ENCODE measurements at regions not wholly inside any gene's neighbourhood (a gene's known extent, or its start where the extent isn't known, plus 50 kb on each side); places are given as distances from the start of the nearest gene placed in this dataset.

DNA sequence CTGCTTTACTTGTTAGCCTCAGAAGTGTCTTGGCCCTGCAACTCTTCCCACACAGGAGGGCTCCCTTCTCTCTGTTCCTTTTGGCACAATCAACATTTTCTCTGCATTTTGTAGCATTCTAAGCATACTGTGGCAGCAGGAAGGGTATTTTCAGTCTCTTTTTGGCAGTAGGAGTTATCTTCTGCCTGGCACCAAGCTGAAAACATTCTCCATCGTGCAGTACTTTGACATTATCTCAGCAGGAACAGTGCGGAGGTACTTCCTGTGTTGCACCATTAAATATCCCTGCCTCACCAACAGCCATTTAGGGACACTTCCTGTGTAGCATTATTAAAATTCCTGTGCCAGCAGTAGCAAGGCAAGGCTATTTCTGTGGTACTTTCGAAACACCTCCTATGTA lies 233.2 kb upstream of the SEMA6D start:
- TF ChIP-seq, protein P1, sequence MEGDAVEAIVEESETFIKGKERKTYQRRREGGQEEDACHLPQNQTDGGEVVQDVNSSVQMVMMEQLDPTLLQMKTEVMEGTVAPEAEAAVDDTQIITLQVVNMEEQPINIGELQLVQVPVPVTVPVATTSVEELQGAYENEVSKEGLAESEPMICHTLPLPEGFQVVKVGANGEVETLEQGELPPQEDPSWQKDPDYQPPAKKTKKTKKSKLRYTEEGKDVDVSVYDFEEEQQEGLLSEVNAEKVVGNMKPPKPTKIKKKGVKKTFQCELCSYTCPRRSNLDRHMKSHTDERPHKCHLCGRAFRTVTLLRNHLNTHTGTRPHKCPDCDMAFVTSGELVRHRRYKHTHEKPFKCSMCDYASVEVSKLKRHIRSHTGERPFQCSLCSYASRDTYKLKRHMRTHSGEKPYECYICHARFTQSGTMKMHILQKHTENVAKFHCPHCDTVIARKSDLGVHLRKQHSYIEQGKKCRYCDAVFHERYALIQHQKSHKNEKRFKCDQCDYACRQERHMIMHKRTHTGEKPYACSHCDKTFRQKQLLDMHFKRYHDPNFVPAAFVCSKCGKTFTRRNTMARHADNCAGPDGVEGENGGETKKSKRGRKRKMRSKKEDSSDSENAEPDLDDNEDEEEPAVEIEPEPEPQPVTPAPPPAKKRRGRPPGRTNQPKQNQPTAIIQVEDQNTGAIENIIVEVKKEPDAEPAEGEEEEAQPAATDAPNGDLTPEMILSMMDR (conservative IDR thresholded peaks at IDR 0.05; ENCODE audit: low read depth, low read length) = no peak
- TF ChIP-seq POLR2A (IDR thresholded peaks at IDR 0.05; ENCODE audit: low read depth, low read length) (no peak), MAFK (IDR thresholded peaks at IDR 0.05; ENCODE audit: low read depth, low read length) (no peak), RFX5 (IDR thresholded peaks at IDR 0.05; ENCODE audit: low read depth, low read length) (no peak), NFE2L2 (IDR thresholded peaks at IDR 0.05; ENCODE audit: low read depth, low read length) (no peak), MAZ (IDR thresholded peaks at IDR 0.05; ENCODE audit: borderline replicate concordance, low read depth, low read length) (no peak), BHLHE40 (IDR thresholded peaks at IDR 0.05; ENCODE audit: low read depth, low read length) (no peak), RCOR1 (IDR thresholded peaks at IDR 0.05; ENCODE audit: insufficient replicate concordance, low read length) (no peak), RAD21 (IDR thresholded peaks at IDR 0.05; ENCODE audit: low read length) (no peak), CEBPB (IDR thresholded peaks at IDR 0.05; ENCODE audit: low read depth, low read length) (no peak), MXI1 (IDR thresholded peaks at IDR 0.05; ENCODE audit: borderline replicate concordance, low read depth, low read length) (no peak), CHD1 (IDR thresholded peaks at IDR 0.05; ENCODE audit: low read depth, low read length) (no peak)
- TF ChIP-seq, protein P2, sequence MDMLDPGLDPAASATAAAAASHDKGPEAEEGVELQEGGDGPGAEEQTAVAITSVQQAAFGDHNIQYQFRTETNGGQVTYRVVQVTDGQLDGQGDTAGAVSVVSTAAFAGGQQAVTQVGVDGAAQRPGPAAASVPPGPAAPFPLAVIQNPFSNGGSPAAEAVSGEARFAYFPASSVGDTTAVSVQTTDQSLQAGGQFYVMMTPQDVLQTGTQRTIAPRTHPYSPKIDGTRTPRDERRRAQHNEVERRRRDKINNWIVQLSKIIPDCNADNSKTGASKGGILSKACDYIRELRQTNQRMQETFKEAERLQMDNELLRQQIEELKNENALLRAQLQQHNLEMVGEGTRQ (IDR thresholded peaks at IDR 0.05; ENCODE audit: low read depth, low read length) = no peak
- TF ChIP-seq, protein P3, sequence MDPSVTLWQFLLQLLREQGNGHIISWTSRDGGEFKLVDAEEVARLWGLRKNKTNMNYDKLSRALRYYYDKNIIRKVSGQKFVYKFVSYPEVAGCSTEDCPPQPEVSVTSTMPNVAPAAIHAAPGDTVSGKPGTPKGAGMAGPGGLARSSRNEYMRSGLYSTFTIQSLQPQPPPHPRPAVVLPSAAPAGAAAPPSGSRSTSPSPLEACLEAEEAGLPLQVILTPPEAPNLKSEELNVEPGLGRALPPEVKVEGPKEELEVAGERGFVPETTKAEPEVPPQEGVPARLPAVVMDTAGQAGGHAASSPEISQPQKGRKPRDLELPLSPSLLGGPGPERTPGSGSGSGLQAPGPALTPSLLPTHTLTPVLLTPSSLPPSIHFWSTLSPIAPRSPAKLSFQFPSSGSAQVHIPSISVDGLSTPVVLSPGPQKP (IDR thresholded peaks at IDR 0.05; ENCODE audit: borderline replicate concordance, low read depth, low read length) = no peak

All from IMR-90 (cell line).